GM12891 (cell line): ENCODE measurements at regions not wholly inside any gene's neighbourhood (a gene's known extent, or its start where the extent isn't known, plus 50 kb on each side); places are given as distances from the start of the nearest gene placed in this dataset.

Source experiments
- PAX5 ChIP-seq: IDR thresholded peaks from 2 replicates; pipeline ENCODE4 v1.6.1; 2011; ENCODE audit warnings: low read length, moderate library complexity, mild to moderate bottlenecking; ENCODE audit not compliant: insufficient read depth, severe bottlenecking
- POLR2AphosphoS5 ChIP-seq: IDR thresholded peaks from 2 replicates; pipeline ENCODE4 v1.6.1; 2011; ENCODE audit warnings: low read depth, low read length, control low read depth

- TF ChIP-seq POLR2AphosphoS5, result no peak
- TF ChIP-seq PAX5, result no peak
Observed at GRCh38 chr12:42935756-42936155, 346.2 kb upstream of the PRICKLE1 start.
